RWPE2 (cell line): ENCODE measurements at regions not wholly inside any gene's neighbourhood (a gene's known extent, or its start where the extent isn't known, plus 50 kb on each side); places are given as distances from the start of the nearest gene placed in this dataset.
A peak's percentile ranks its signal among the peaks of the same experiment; 100 is the strongest.

Experiments
- ATAC-seq: fragments of 200-7000 bp; cut with Tn5 transposase; 3 replicates; pipeline ENCODE4 v1.9.1; 2021; ENCODE audit warnings: low read depth
- DNase-seq: peaks from one replicate; pipeline ENCODE4 v3.0.0-alpha.2; 2020; ENCODE audit warnings: low spot score
- H3K27ac ChIP-seq: fragments of 450-650 bp; 2 replicates; pipeline ENCODE4 v1.5.1; 2017; ENCODE audit warnings: mild to moderate bottlenecking; ENCODE audit not compliant: poor library complexity, severe bottlenecking
- H3K27me3 ChIP-seq: fragments of 250-450 bp; sonication (Bioruptor Pico); 2 replicates; pipeline ENCODE4 v1.5.1; 2021; ENCODE audit warnings: mild to moderate bottlenecking, moderate library complexity; ENCODE audit not compliant: insufficient read depth, poor library complexity, severe bottlenecking
- H3K36me3 ChIP-seq: fragments of 250-450 bp; sonication (Bioruptor Pico); 2 replicates; pipeline ENCODE4 v1.5.1; 2020; ENCODE audit warnings: low read depth, mild to moderate bottlenecking, moderate library complexity
- H3K4me1 ChIP-seq: fragments of 250-450 bp; sonication (Bioruptor Pico); 2 replicates; pipeline ENCODE4 v1.5.1; 2021; ENCODE audit warnings: mild to moderate bottlenecking, moderate library complexity; ENCODE audit not compliant: insufficient read depth, poor library complexity, severe bottlenecking
- H3K4me3 ChIP-seq: fragments of 250-450 bp; sonication (Bioruptor Pico); 2 replicates; pipeline ENCODE4 v1.5.1; 2021; ENCODE audit warnings: mild to moderate bottlenecking, moderate library complexity; ENCODE audit not compliant: severe bottlenecking
- H3K9me3 ChIP-seq: fragments of 250-450 bp; sonication (Bioruptor Pico); 2 replicates; pipeline ENCODE4 v1.5.1; 2021; ENCODE audit warnings: mild to moderate bottlenecking, moderate library complexity; ENCODE audit not compliant: severe bottlenecking
- TF ChIP-seq, protein P1 (sequence below): fragments of 450-650 bp; IDR thresholded peaks from one replicate; pipeline ENCODE4 v1.5.1; 2017; ENCODE audit warnings: mild to moderate bottlenecking, moderate library complexity; ENCODE audit not compliant: poor library complexity, severe bottlenecking

DNA sequence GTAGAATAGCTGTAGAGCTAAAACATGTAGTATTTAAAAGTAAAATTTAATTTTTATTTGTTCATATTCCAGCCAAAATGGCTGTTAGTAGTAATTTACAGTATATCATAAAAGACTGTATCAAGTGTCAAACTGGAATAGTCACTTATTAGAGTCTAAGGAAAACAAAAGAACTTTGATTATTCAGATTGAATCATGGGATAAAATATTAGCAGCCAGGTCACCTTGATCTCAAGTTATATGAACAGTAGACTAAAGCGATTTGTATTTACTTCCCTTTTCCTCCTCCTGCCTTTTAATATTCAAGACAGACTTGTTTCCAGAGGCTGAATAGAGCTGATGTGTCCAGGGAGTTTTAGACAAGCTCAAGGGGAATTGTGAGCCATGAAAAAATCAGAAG, 54.4 kb downstream of the PMAIP1 start:
- ATAC-seq (no peak), DNase-seq (no peak)
- TF ChIP-seq, protein P1, sequence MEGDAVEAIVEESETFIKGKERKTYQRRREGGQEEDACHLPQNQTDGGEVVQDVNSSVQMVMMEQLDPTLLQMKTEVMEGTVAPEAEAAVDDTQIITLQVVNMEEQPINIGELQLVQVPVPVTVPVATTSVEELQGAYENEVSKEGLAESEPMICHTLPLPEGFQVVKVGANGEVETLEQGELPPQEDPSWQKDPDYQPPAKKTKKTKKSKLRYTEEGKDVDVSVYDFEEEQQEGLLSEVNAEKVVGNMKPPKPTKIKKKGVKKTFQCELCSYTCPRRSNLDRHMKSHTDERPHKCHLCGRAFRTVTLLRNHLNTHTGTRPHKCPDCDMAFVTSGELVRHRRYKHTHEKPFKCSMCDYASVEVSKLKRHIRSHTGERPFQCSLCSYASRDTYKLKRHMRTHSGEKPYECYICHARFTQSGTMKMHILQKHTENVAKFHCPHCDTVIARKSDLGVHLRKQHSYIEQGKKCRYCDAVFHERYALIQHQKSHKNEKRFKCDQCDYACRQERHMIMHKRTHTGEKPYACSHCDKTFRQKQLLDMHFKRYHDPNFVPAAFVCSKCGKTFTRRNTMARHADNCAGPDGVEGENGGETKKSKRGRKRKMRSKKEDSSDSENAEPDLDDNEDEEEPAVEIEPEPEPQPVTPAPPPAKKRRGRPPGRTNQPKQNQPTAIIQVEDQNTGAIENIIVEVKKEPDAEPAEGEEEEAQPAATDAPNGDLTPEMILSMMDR: no peak
- H3K9me3 ChIP-seq: no peaks in the 10 kb centered on the region
- no peaks in the 10 kb centered on the region for H3K36me3 ChIP-seq
- no peaks in the 10 kb centered on the region for H3K27me3 ChIP-seq
- peaks cover 48% of the 10 kb centered on the region for H3K4me1 ChIP-seq
- no peak overlapping the region for H3K4me3 ChIP-seq
- H3K27ac ChIP-seq: peak overlapping the region; percentile 89
